AG08395 (cell line): ENCODE measurements at regions not wholly inside any gene's neighbourhood (a gene's known extent, or its start where the extent isn't known, plus 50 kb on each side); places are given as distances from the start of the nearest gene placed in this dataset.
"Not testable (repeated sequence)": the region's sequence is repeated elsewhere in the genome, so short reads cannot be mapped to it uniquely, and the experiment has no call there.

ENCODE experiments used
- DNase-seq: peaks from one replicate; pipeline ENCODE4 v3.0.0; 2012; ENCODE audit warnings: mixed read lengths, low spot score

DNA sequence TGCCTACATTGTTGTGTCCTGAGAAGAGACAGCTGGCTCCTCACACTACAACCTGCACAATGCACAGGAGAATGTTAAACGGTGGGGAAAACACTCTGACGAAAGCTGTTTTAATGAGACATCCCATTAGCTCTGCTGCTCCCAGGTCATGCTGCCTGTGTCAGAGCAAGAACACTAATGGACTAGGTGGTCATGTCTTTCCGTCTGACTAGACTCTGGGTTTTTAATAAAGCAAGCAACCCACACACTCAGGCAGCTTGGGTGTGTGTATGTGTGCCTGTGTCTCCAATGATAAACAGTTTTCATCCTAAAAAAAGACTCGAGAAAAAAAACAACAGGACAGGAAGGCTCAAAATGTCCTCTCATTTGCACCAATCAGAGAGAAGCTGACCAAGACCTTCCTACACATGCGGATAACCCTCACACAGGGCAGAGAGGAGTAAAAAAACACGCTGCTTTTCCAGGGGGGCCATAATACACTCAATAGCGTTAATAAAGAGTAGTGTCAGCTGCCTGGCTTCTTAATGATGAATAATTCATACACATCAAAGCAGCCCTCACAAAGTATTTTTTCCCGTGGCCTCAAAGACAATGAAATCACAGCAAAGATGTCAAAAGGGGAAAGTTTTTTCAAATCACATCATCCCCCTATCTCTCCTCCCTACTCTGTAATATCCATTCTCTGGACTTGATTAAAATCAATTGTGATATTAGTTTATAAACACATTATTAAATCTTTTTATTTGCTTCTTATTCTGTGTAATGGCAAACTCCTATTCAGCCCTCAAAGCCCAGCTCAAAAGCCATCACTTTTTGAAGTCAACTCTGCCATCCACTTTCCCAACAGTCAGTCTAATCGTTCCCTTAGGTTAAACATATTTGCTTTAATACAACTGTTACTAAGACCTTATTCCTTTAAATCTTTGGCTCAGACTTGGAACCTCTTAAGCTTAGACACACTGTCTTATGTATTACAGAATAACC is 244.2 kb upstream of the CDH11 start:
- no peak for DNase-seq

DNA sequence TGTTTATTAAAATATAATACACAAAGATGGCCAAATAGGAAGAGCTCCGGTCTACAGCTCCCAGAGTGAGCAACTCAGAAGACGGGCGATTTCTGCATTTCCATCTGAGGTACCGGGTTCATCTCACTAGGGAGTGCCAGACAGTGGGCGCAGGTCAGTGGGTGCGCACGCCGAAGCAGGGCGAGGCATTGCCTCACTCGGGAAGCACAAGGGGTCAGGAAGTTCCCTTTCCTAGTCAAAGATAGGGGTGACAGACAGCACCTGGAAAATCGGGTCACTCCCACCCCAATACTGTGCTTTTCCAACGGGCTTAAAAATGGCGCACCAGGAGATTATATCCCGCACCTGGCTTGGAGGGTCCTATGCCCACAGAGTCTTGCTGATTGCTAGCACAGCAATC is 234.9 kb upstream of the CDH11 start:
- not testable (repeated sequence) for DNase-seq

DNA sequence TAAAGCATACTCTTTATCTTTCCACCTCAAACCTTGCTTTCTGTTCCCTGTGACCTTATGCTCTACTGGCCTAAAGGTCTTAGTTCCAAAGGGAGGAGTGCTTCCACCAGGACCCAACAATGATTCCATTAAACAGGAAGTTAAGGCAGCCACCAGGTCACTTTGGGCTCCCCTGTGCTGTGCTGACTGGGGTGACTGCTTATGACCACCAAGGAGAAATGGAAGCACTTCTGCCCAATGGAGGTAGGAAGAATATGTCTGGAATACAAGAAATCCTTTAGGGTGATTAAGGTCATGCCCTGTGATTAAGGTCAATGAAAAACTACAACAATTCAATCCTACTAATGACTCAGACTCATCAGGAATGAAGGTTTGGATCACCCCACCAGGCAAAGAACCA is 233.8 kb upstream of the CDH11 start:
- DNase-seq, result no peak

DNA sequence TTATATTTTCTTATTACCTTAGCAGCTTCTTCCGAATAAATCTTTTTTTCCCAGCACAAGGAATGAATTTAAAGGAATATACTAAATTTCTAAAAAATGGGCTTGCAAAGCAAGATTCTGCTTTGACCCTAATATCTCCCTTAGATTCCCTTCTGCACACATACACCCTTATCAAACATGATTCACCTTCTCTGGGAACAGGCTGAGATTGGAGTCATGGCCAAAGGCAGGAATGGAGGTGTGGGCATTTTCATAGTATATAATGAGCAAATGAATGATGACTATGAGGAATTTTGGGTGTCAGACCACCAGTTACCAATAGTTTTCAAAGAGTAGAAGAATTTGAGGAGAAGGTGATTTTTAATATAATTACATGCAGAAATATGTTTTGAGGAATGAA is 231.3 kb upstream of the CDH11 start:
- no peak for DNase-seq

DNA sequence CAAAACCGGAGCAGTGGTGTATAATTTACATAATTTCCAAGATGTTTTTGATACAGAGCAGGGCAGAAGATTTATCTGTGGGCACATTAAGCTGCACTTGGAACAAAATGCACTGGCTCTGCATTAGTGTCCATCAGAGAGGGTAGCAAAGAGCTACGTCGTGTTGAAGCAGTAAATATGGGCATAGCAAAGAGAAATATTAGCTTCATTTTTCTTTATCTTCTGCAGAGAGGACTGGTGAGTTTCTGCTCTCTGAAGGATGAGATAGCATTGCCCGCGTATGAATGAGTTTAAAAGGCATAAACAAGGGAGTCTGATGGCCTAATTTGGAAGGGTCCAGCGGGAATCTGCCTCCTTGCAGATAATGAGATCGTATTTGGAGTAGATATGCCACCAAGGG is 227.8 kb upstream of the CDH11 start:
- no peak for DNase-seq

DNA sequence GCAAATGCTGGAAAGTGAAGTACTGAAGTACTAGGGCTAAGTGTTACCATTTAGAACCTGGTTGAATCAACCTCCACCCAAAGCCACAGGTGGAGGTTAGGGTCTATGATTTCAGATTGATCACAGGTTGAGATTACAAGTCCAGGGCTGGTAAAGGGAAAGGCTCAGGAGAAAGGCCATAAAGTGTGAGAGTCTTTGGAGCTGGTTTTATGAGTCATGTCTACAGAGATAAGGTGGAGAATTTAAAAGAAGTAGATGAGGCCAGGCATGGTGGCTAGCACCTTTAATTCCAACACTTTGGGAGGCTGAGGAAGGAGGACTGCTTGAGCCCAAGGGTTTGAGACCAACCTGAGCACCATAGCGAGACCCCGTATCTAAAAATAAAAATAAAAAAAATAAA is 221.7 kb upstream of the CDH11 start:
- DNase-seq, result no peak

DNA sequence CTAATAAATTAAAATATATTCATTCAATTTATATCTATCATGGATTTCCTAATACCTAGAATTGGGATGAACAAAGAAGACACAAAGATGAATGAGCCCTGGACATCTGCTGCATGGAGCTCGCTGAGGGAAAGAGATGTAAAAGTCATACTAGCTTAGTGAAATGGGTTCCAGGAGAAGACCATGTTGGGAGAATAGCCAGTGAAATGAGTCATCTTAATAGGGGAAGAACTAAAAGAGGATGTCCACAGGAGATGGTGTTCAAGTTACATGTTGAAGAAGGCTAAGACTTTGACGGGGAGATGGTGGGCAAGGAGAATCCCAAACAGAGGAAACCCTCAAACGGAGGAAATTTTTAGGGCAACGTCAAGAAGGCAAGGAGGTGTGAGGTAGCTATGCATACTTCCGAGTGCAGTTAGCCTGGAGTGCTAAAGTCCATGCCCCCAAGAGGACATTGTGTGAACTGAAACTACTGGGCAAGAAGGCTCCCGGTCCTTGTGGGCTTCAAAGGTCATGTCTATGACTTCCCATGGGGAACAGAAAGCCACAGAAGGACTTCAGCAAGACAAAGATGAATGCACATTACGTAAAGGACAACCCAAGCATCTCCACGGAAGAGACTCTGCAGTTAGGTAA is 220.5 kb upstream of the CDH11 start:
- no peak for DNase-seq

DNA sequence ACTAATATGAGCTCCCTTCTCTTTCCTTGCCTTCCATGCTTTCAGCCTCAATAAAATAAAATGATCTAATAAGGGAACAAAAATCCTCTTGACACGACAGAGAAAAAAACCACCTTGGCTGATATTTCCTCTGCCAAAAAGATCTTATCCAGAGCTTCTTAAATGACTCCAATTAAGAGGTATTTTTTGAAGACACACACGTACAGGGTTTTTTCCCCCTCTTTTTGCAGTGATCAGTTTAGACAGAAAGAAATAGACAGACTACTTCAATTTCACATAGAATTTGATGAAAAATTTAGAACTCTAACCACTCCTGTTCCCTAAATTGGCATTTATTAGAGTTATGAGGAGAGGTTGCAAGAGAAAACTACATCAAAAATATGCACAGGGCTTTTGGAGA is 217.2 kb upstream of the CDH11 start:
- no peak for DNase-seq

DNA sequence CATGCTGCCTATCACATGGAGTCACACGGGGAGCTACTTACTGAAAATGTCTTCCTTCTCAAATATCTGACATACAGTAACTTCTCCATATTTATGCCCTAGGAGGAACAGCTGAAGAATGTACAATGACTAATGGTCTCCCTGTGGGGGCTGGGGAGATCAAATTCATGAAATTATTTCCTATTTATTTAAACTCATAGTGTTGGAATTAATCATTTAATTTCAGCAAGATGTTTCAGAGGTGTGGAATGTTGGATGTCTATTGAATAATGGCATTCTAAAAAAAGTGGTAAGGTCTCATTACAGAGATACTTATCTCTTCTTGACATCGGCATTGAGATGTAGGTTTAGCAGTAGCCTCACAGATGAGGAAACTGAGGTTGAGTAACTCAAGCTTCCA is 214.3 kb upstream of the CDH11 start:
- peak; percentile 41 for DNase-seq

DNA sequence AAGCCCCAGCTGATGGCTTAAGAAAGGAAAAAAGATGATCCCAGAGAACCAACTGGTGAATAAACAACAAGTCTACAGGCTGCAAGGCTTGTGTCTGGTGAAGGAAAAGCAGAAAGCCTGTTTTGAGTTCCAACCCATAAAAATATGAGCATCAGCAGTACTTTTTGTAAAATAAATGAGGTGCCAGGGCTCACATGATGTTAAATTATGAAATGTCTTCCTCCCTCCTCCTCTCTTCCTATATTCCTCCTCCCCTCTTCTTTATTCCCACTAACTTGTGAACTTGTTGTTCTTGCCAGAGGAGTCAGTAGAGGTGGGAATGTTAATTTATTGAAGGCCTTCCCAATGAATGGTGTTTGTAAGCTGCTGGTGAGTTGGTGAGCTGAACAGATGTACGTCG is 212.2 kb upstream of the CDH11 start:
- DNase-seq, result no peak

DNA sequence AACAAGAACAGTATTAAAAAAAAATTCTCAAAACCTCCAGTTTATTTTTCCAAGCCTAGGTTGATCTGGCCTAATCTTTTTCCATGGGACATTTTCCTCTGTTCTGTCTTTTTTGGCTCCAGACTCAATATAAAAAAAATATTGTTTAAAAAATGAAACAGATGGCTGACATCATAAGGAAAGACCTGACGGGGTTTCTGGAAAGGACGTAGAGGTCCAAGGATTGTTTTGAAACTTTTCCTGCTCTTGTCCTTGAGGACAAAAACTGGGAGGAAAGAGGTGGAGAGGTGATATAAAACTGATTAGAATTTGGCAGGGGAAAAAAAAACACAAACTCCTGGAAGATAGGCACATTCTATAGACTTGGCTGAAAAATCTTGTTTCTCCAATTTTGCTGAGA is 211.4 kb upstream of the CDH11 start:
- no peak for DNase-seq

DNA sequence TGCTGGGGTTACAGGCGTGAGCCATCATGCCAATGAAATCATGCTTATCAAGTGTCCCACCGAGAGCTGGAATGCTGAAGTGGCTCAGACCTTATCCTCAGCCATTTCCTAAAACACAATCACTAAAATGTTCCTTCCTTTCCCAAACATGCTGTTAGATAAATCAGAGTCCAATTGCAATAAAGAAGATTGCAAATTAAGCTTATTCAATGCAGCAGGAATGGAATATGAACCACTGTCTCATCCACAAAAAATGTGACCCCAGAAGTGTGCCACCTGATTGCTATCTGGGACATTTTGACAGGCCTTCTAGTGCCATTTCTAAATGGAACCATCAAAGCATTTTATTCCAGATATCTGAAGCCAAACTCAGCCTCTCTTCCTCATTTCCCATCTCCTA is 205.5 kb upstream of the CDH11 start:
- no peak for DNase-seq

DNA sequence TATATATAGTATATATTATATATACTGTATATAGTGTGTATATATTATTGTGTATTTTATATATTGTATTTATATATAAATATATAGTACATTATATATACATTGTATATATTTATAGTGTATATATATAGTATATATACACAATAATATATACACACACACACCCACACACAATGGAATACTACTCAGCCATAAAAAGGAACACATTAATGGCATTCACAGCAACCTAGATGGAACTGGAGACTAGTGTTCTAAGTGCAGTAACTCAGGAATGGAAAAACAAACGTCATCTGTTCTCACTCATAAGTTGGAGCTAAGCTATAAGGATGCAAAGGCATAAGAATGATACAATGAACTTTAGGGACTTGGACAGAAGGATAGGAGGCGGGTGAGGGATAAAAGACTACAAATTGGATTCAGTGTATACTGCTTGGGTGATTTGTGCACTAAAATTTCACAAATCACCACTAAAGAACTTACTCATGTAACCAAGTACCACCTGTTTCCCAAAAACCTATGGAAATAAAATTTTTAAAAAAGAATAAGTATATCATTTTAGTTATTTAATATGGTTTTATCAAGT is 201.9 kb upstream of the CDH11 start:
- no peak for DNase-seq

DNA sequence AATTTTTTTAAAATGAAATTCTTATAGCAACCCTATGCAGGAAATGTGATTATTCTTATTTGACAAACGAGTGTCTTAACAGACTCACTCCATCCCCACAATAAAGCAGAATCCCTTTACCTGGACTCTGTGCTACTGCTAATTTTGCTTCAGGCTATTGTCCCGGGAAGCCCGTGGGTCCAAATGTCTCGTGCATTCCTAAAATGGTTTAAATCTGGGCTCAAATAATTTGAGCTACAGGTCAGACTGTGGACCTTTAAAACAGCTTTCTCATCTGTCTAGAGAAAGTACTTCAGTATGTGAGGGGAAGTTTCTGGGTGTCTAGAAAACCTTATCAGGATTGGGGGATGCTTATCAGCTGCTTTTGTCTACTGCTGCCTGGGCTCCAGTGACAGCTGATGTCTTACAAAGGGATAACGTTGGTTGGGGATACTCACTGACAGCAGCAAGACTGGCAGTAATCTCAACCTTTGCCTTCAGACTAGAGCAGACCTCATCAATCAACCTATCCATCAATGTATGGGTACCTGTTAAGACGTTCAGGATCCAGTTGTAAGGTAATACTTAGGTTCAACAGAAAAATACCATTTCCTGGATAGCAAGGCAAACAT is 197.9 kb upstream of the CDH11 start:
- DNase-seq, result no peak

DNA sequence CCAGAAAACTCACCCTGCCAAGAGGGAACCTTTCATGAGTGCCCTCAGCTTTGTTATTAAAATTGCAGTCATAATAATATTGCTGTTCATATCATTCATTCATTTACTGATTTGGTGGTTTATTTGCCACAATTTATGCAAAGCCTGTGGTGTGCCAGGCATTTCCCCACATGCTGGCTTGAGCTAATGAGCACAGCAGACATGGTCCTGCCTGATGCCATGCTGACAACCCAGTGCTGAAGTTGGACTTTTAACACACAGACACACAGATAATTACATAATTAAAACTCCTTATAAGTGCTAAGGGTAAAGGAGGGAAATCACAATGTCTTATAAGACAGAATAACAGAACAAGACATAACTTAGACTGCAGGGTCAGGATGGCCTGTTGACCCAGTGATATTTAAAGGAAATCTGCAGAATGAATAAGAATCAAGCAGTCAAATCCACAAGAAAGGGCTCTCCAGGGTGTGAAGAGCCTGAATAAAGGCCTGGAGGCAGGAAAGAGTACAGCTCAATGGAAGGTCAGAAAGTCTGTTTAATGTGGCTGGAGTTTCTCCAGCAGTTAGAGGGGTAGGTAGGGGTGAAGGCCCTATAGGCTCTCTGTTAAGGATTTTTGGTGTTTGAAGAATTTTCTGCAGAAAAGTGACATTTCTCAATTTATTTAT is 196.9 kb upstream of the CDH11 start:
- no peak for DNase-seq

DNA sequence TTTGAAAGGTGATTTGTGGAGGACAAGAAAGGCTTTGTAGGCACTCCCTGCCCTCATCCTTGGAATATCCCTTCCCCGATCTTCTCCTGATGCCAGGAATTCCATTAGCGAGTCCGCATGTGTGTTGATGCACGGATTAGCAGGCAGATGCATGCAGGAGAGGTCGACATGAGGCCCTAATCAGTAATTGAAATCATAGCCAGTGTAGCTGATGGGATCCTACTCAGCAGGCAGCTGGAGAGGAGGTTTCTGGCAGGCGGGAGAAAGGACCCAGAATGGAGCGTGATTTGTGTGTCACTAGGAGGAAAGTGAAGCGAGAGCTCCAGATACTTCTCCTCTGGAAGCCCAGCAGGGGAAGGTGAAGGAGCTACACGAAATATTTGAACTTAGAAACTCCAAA is 196.3 kb upstream of the CDH11 start:
- no peak for DNase-seq

DNA sequence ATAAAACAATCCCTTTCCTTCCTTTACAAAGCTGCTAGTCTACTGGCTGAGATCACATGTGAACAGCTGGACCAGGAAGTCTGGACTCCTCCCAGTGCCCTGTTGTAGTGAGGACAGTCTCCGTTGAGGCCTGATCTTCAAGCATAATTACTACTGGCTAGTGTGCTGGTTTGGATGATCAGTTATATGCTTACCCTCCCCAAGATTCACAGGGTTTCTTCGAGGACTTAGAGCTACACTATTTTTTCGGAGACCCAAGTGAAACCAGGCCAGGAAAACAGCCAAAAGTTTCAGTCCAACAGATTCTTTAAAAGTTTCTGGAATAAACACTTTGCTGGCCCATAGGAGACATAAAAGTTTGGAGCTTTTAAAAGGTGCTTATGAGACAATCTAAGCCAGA is 194.9 kb upstream of the CDH11 start:
- DNase-seq, result no peak

DNA sequence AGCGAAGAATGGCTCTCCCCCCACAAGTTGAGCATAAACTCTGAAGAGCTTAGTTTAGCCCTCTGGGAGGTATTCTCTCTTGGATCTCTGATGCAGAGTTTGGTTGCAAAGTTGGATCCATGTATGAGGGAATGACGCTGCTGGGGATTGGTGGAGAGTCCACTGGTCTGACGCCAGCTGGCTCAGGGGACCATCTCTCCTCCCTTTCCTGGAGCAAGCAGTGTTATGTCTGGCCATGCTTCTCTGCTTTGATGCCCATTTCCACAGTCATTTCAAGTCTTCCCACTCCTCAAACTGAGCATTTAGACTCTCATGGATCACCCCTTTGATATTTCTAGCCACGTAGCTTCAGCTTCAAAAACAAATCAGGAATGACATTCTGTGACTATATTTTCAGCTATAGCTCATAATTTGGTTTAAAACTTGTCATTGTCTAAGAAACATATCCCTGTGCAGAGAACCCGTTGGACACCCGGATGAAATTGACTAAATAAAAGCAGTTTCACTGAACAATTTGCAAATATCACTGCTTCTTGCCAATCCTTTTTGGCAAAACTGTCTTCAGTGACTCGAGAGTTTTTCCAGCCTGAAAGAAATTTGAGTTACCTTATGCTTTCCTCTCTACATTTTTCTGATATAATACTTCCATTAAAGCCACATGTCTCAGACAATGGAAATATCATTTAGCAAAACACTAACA is 193.4 kb upstream of the CDH11 start:
- no peak for DNase-seq

DNA sequence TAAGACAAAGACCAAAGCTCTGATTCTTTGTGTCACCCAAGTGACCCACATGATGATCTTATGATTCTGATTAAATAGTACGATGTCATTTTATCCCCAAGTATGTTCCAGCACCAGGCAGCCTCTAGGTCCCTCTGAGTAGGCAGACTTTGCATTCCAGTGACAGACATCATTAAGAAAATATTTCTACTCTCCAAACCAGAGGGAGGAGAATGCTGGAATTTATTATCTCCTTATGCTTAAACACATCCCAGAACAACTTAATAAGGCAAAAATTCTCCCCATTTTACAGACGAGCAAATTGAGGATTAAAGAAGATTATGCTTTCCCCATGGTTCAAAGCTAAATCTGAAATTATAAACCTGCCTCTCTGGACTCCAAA is 192.8 kb upstream of the CDH11 start:
- peak; percentile 61 for DNase-seq

DNA sequence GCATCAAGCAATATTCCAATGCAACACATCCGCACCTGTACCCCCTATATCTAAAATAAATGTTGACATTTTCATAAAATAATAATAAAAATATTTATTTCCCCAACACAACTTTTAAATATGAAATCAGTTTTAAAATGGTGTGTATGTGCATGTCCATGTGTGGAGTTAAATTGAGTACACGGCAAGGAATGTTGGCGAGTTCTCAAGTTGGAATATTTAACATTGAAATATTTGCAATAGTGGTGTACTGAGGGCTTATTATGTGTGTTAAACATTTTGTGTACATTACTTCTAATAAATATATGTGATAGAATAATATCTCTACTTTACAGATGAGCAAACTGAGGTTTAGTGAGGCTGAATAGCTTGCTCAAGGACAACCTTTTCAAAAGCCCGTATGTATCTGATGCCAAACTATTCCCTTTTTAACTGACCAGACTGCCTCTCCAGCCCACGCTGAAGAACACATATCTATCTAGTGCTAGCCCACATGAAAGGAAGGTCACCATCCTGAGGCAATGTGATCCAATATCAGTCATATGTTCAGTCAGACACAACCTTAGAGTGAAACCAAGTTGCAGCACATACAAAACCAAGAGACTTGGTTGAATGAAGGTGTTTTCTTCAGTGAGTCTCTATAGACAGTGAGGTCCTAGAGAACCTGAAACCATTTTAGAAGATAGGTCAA is 192.2 kb upstream of the CDH11 start:
- DNase-seq, result no peak

DNA sequence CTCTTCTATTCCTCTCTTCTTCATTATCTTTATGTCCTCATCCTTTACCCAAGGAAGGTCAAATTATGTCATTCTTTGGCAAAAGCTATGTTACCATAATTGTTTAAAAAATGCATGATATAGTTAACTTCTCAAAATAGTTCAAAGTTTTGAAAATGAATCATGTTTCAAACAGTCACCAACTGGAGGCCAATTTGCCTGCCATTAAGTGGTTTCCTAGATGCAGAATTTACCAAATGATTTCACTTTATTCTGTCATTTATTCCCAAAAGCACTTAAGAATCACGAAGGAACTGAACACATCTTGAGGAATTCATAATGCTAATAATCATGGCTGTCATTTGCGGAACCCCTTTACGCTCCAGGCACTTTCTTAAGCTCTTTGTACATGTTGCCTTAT is 190.9 kb upstream of the CDH11 start:
- peak; percentile 24 for DNase-seq
